GM12801 (cell line): ENCODE measurements at regions not wholly inside any gene's neighbourhood (a gene's known extent, or its start where the extent isn't known, plus 50 kb on each side); places are given as distances from the start of the nearest gene placed in this dataset.

Source experiments
- TF ChIP-seq, protein P1 (sequence below): IDR thresholded peaks from one replicate; pipeline ENCODE4 v1.5.1; 2011; ENCODE audit warnings: control low read depth; ENCODE audit not compliant: insufficient read length; ENCODE audit errors: extremely low read depth

DNA sequence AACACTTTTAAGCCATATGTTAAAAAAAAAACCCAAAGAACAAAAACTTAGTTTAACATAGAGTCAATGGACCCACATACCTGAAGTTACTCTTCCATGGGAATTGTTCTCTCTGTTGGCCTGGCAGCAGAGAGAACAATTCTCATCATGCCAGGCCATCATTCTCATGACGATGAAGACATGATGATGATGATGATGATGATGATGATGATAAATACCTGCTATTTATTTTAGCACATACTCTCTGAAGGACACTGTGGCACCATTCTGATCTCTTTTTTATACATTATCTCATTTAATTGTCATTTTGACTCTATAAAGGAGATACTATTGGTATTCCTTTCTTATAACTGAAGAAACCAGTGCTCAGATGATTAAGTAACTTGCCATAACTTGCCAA, 366.9 kb downstream of the MFSD1 start:
- TF ChIP-seq, protein P1, sequence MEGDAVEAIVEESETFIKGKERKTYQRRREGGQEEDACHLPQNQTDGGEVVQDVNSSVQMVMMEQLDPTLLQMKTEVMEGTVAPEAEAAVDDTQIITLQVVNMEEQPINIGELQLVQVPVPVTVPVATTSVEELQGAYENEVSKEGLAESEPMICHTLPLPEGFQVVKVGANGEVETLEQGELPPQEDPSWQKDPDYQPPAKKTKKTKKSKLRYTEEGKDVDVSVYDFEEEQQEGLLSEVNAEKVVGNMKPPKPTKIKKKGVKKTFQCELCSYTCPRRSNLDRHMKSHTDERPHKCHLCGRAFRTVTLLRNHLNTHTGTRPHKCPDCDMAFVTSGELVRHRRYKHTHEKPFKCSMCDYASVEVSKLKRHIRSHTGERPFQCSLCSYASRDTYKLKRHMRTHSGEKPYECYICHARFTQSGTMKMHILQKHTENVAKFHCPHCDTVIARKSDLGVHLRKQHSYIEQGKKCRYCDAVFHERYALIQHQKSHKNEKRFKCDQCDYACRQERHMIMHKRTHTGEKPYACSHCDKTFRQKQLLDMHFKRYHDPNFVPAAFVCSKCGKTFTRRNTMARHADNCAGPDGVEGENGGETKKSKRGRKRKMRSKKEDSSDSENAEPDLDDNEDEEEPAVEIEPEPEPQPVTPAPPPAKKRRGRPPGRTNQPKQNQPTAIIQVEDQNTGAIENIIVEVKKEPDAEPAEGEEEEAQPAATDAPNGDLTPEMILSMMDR, result no peak

DNA sequence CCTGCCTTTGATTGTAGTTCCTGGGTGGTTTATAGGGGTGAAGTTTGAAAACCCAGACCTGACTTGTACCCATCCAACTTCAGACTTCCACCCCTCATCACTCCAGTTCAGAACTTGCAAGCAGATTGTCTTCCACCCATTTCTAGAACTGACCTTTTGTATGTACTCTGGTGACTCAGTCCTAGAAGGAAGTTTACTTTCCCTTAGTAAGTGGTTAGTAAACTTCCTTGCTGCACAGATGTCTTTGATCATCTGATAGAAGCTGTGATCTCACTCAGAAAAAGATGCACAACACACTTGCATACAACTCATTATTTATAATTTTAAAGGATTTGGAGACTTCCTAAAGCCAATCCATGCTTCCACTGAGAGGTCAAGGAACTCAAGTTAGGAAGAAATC, 368.0 kb downstream of the MFSD1 start:
- TF ChIP-seq, protein P1, result no peak

DNA sequence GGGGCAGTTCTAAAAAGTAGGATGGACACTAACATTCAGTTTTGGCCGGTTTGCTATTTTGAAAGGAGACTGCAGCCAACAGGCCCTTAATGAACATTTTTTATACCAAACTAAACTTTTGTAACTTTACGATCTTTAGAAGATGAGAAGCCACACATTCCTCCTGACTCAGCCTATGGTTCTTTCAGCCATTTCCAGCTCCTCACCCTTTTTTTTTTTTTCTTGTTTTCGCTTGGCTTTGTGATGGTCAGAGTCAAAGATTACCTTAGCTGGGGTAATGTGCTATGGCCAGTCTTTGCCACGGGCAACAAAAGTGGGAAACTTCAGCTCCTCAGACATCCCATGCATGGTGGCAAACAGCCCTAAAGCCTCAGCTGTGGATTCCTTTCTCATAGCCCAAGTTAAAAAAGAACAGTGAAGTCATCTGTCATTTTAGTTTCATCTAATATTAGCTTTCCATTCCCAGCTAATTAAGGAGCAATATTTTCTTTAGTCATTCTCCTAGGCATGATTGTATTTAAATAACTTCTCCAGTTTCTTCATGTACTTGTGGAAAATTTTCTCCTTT, 368.7 kb downstream of the MFSD1 start:
- TF ChIP-seq, protein P1, result no peak

DNA sequence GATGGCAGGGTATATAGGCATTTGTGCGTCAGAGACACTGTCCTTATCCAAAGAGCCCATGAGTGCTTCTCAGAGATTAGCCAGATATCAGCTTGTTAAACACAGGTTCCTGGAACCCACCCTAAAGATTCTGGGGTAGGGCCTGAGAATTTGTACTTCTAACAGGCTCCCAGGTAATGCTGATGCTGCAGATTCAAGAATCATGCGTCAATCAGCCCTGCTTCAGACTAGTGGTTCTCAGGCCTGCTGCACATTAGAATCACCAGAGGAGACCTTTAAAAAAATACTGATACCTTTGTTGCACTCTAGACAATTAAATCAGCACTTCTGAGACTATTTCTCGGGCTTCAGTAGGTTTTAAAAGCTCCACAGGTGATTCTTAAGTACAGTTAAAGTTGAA, 369.5 kb downstream of the MFSD1 start:
- TF ChIP-seq, protein P1, result no peak

DNA sequence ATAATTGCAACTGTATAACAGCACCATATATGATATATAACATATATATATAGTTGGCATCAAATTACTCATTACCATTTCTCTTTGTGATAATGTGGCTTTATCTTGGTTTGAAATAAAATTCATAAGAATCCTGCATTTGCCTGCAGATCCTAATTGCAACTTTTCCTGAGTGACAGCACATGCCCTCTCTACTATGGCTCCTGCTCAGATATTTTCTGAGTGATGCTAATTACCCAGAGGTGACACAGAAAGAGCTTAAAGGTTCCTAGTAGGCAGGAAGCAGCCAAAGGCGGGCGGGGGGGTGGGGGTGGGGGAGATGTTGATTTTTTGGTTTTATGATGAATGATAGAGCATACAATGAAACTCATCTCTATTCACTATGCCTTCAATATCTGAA, 370.6 kb downstream of the MFSD1 start:
- TF ChIP-seq, protein P1, result no peak

DNA sequence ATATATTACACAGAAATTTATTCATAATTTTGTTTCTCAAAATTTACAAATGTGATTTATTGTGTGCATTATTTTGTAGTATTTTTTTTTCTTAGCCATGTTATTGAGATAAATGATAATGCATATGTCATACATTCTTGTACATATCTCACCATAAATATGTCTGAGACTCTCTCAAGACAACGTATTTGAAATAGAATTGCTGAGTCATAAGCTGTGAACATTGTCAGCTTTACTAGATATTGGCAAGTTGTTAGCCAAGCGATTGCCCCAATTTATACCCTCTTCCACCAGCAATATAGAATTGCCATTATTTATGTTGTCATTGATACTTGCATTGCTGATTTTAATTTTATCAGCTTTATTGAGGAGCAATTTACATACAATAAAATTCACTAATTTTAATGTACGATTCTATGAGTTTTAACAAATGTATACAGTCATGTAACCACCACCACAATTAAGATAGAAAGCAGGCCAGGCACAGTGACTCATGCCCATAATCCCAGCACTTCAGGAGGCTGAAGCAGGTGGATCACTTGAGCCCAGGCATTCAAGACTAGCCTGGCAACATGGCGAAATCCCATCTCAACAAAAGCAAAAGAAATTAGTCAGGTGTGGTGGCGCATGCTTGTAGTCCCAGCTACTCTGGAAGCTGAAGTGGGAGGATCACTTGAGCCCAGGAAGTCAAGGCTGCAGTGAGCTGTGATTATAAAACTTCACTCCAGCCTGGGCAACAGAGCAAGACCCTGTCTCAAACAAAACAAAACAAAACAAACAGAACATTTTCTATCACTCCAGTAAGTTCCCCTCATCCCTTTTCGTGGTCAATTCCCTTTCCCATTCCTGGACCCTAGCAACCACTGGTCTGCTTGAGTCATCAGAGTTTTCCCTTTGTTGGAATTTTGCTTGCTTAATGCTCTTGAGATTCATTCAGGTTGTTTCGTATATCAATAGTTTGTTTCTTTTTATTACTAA, 373.1 kb downstream of the MFSD1 start:
- TF ChIP-seq, protein P1, result no peak

DNA sequence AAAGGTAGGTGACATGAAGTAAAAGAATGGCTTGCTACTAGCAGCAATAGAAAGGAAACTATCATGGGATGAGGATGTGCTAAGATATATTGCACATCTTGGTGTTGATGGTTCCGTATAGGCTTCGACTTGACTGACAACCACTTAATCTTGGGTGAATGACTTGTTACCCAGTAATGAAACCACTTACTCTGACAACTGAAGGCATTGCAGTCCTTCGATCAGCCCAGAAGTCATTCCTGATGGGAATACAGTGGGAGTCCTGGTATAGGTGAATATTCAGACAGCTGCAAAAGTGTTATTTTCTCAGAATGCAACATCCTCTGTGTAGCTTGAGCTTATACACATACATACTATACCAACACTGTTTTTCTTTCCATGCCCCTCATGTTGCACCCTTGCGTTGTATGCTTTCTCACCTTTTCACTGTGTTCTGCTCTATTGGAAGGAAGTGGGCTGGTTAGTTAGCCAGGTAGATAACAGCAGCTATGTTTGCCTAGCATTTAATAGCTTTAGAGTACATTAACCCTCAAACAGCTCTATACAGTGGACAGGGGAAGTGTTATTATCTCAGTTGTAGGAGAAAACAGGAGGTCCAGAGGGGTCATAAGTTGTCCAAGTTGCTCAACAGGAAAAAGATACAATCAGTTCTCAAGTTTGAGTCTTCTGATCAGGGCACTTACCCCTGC, 376.5 kb downstream of the MFSD1 start:
- TF ChIP-seq, protein P1, result no peak
